ENCODE measurements at regions not wholly inside any gene's neighbourhood (a gene's known extent, or its start where the extent isn't known, plus 50 kb on each side); places are given as distances from the start of the nearest gene placed in this dataset.
"Not testable (repeated sequence)": the region's sequence is repeated elsewhere in the genome, so short reads cannot be mapped to it uniquely, and the experiment has no call there.

GRCh38 chr11:21653951-21654421 lies 538.9 kb upstream of the ANO5 start:
- DNase-seq: no peak
- no peaks in the 10 kb centered on the region for H3K9me3 ChIP-seq (ENCODE audit: severe bottlenecking)
- H3K27me3 ChIP-seq (ENCODE audit: insufficient read depth, low read depth, severe bottlenecking): no peaks in the 10 kb centered on the region
- TF ChIP-seq CTCF (IDR thresholded peaks at IDR 0.05; ENCODE audit: low read depth, low read length): no peak
- H3K27ac ChIP-seq: no peak overlapping the region
- H3K4me3 ChIP-seq (ENCODE audit: low read depth, low read length): no peak overlapping the region
- no peaks in the 10 kb centered on the region for H3K36me3 ChIP-seq

- TF ChIP-seq CTCF (IDR thresholded peaks at IDR 0.05; ENCODE audit: low read depth, low read length): no peak
- no peaks in the 10 kb centered on the region for H3K36me3 ChIP-seq
- DNase-seq: no peak
Measured at GRCh38 chr11:21656065-21656464, 536.8 kb upstream of the ANO5 start.

GRCh38 chr11:21658654-21659193 lies 534.2 kb upstream of the ANO5 start:
- TF ChIP-seq CTCF (IDR thresholded peaks at IDR 0.05; ENCODE audit: low read depth, low read length): no peak
- Histone ChIP-seq H3K9me3 (ENCODE audit: severe bottlenecking) (no peaks in the 10 kb centered on the region), H3K36me3 (no peaks in the 10 kb centered on the region), H3K4me3 (ENCODE audit: low read depth, low read length) (no peak overlapping the region), H3K27me3 (ENCODE audit: insufficient read depth, low read depth, severe bottlenecking) (no peaks in the 10 kb centered on the region), H3K27ac (no peak overlapping the region)
- no peak for DNase-seq

More at GRCh38 chr11:21656065-21656464, 536.8 kb upstream of the ANO5 start:
- Histone ChIP-seq H3K9me3 (ENCODE audit: severe bottlenecking) (no peaks in the 10 kb centered on the region), H3K27ac (no peak overlapping the region), H3K27me3 (ENCODE audit: insufficient read depth, low read depth, severe bottlenecking) (no peaks in the 10 kb centered on the region), H3K4me3 (ENCODE audit: low read depth, low read length) (no peak overlapping the region)

GRCh38 chr11:21659377-21659776 lies 533.5 kb upstream of the ANO5 start:
- not testable (repeated sequence) for H3K27me3 ChIP-seq (ENCODE audit: insufficient read depth, low read depth, severe bottlenecking); DNase-seq; H3K4me3 ChIP-seq (ENCODE audit: low read depth, low read length); H3K36me3 ChIP-seq; H3K9me3 ChIP-seq (ENCODE audit: severe bottlenecking); H3K27ac ChIP-seq

- TF ChIP-seq CTCF (IDR thresholded peaks at IDR 0.05; ENCODE audit: low read depth, low read length): no peak
- no peaks in the 10 kb centered on the region for H3K9me3 ChIP-seq (ENCODE audit: severe bottlenecking)
- H3K36me3 ChIP-seq: no peaks in the 10 kb centered on the region
- H3K27me3 ChIP-seq (ENCODE audit: insufficient read depth, low read depth, severe bottlenecking): no peaks in the 10 kb centered on the region
- H3K27ac ChIP-seq: no peak overlapping the region
- no peak for DNase-seq
- H3K4me3 ChIP-seq (ENCODE audit: low read depth, low read length): no peak overlapping the region
Measured at GRCh38 chr11:21659961-21660360, 532.9 kb upstream of the ANO5 start.

GRCh38 chr11:21675049-21675616 lies 517.8 kb upstream of the ANO5 start:
- no peak for TF ChIP-seq CTCF (IDR thresholded peaks at IDR 0.05; ENCODE audit: low read depth, low read length)
- Histone ChIP-seq H3K27me3 (ENCODE audit: insufficient read depth, low read depth, severe bottlenecking) (no peaks in the 10 kb centered on the region), H3K4me3 (ENCODE audit: low read depth, low read length) (no peak overlapping the region), H3K9me3 (ENCODE audit: severe bottlenecking) (no peaks in the 10 kb centered on the region), H3K27ac (no peak overlapping the region), H3K36me3 (no peaks in the 10 kb centered on the region)
- DNase-seq: no peak
